ENCODE measurements at regions not wholly inside any gene's neighbourhood (a gene's known extent, or its start where the extent isn't known, plus 50 kb on each side); places are given as distances from the start of the nearest gene placed in this dataset.

DNA sequence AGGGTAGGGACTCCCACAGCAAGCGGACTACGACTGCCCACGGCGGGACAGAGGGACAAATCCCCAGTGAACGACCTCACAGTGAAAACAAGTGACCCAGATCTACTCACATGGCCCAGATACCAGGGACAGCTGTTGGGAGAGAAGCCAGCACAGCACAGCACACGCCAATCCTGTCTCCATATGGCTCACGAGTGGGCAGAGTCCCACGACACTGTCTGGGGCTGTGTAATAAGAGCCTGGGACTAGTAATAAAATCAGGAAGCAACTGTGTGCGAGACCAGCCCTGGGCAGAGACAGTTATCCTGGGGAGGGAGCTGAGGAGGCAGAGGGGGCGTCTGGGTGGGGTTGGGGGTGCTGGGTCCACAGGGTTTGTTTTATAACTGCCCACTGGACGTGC, 385.0 kb downstream of the CTTN start:
- TF ChIP-seq RAD21 (IDR thresholded peaks at IDR 0.05; ENCODE audit: low read depth) (no peak), POLR2A (IDR thresholded peaks at IDR 0.05; ENCODE audit: borderline replicate concordance, extremely low read depth, insufficient read depth, insufficient read length) (no peak), SIN3A (IDR thresholded peaks at IDR 0.05; ENCODE audit: low read depth) (no peak), TCF7L2 (IDR thresholded peaks at IDR 0.05; ENCODE audit: borderline replicate concordance, extremely low read depth, insufficient read depth, insufficient read length) (no peak), YY1 (IDR thresholded peaks at IDR 0.05; ENCODE audit: extremely low read depth, insufficient replicate concordance, low read depth, low read length) (no peak), ZBTB33 (IDR thresholded peaks at IDR 0.05; ENCODE audit: extremely low read depth, insufficient replicate concordance, low read length) (no peak), SP1 (IDR thresholded peaks at IDR 0.05; ENCODE audit: low read depth) (no peak), ZFX (IDR thresholded peaks at IDR 0.05) (no peak), POLR2AphosphoS5 (IDR thresholded peaks at IDR 0.05; ENCODE audit: low read depth, low read length) (no peak), EZH2phosphoT487 (IDR thresholded peaks at IDR 0.05; ENCODE audit: borderline replicate concordance) (no peak), EGR1 (IDR thresholded peaks at IDR 0.05; ENCODE audit: low read depth) (no peak)
- TF ChIP-seq, protein P1, sequence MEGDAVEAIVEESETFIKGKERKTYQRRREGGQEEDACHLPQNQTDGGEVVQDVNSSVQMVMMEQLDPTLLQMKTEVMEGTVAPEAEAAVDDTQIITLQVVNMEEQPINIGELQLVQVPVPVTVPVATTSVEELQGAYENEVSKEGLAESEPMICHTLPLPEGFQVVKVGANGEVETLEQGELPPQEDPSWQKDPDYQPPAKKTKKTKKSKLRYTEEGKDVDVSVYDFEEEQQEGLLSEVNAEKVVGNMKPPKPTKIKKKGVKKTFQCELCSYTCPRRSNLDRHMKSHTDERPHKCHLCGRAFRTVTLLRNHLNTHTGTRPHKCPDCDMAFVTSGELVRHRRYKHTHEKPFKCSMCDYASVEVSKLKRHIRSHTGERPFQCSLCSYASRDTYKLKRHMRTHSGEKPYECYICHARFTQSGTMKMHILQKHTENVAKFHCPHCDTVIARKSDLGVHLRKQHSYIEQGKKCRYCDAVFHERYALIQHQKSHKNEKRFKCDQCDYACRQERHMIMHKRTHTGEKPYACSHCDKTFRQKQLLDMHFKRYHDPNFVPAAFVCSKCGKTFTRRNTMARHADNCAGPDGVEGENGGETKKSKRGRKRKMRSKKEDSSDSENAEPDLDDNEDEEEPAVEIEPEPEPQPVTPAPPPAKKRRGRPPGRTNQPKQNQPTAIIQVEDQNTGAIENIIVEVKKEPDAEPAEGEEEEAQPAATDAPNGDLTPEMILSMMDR (IDR thresholded peaks at IDR 0.05 in 2 of 3, conservative IDR thresholded peaks at IDR 0.05 in 1 of 3; ENCODE audit: borderline replicate concordance in 1 of 3, insufficient read depth in 1 of 3, low read depth in 2 of 3, low read length in 2 of 3): no peak
- TF ChIP-seq, protein P2, sequence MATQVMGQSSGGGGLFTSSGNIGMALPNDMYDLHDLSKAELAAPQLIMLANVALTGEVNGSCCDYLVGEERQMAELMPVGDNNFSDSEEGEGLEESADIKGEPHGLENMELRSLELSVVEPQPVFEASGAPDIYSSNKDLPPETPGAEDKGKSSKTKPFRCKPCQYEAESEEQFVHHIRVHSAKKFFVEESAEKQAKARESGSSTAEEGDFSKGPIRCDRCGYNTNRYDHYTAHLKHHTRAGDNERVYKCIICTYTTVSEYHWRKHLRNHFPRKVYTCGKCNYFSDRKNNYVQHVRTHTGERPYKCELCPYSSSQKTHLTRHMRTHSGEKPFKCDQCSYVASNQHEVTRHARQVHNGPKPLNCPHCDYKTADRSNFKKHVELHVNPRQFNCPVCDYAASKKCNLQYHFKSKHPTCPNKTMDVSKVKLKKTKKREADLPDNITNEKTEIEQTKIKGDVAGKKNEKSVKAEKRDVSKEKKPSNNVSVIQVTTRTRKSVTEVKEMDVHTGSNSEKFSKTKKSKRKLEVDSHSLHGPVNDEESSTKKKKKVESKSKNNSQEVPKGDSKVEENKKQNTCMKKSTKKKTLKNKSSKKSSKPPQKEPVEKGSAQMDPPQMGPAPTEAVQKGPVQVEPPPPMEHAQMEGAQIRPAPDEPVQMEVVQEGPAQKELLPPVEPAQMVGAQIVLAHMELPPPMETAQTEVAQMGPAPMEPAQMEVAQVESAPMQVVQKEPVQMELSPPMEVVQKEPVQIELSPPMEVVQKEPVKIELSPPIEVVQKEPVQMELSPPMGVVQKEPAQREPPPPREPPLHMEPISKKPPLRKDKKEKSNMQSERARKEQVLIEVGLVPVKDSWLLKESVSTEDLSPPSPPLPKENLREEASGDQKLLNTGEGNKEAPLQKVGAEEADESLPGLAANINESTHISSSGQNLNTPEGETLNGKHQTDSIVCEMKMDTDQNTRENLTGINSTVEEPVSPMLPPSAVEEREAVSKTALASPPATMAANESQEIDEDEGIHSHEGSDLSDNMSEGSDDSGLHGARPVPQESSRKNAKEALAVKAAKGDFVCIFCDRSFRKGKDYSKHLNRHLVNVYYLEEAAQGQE (IDR thresholded peaks at IDR 0.05; ENCODE audit: low read depth): no peak
